ENCODE measurements at regions not wholly inside any gene's neighbourhood (a gene's known extent, or its start where the extent isn't known, plus 50 kb on each side); places are given as distances from the start of the nearest gene placed in this dataset.

DNA sequence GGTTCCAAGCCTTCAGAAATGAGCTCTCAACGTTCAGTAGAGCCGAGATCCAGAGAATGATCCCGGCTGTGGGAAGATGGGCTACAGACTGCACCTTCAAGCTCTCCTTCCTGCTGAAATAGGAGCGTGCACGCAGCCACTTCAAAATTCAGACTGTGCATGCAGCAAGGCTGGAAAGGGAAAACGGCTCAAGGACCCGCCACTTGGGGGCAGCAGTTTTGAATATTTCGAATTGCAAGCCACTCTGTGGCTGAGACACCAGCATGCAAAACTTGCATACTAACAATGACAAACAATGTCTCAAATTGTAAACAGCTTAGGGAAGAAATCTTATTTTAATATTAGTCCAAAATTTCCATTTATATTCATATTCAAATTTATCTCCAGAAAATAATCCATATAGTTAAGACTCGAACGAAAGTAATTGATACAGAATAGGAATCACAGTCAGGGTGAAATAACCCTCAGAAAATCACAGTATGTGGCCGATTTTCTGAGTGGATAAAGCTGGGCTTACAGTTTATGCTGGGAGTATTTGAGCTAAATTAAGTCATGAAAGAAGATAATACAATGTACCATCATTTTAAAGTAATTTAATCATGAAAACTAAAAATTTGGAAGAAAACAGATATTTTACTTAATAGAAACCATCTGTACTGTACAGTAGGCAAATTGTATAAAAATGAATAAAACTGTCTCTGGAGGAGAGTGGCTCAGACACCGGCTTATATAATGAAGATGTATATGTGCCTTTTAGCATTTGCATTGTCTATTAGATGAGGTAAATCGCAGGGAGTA lies 137.9 kb upstream of the MKI67 start:
- TF ChIP-seq TAF1 (CRISPR knock-in tag; IDR thresholded peaks at IDR 0.05) (no peak), MXI1 (IDR thresholded peaks at IDR 0.05; ENCODE audit: borderline replicate concordance, low read depth, low read length) (no peak), ELF4 (CRISPR knock-in tag; IDR thresholded peaks at IDR 0.05; ENCODE audit: borderline replicate concordance) (no peak)
- TF ChIP-seq, protein P1, sequence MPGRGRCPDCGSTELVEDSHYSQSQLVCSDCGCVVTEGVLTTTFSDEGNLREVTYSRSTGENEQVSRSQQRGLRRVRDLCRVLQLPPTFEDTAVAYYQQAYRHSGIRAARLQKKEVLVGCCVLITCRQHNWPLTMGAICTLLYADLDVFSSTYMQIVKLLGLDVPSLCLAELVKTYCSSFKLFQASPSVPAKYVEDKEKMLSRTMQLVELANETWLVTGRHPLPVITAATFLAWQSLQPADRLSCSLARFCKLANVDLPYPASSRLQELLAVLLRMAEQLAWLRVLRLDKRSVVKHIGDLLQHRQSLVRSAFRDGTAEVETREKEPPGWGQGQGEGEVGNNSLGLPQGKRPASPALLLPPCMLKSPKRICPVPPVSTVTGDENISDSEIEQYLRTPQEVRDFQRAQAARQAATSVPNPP (CRISPR knock-in tag; IDR thresholded peaks at IDR 0.05): no peak
- TF ChIP-seq, protein P2, sequence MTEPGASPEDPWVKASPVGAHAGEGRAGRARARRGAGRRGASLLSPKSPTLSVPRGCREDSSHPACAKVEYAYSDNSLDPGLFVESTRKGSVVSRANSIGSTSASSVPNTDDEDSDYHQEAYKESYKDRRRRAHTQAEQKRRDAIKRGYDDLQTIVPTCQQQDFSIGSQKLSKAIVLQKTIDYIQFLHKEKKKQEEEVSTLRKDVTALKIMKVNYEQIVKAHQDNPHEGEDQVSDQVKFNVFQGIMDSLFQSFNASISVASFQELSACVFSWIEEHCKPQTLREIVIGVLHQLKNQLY (CRISPR knock-in tag; IDR thresholded peaks at IDR 0.05): no peak

Data from HepG2 (cell line).